Peyer's patch (tissue), 4 donors: ENCODE measurements at regions not wholly inside any gene's neighbourhood (a gene's known extent, or its start where the extent isn't known, plus 50 kb on each side); places are given as distances from the start of the nearest gene placed in this dataset.

Source experiments
- DNase-seq, 3 donors: peaks; one replicate each; pipeline ENCODE4 v3.0.0-alpha.2; 2017 to 2019
- H3K27ac ChIP-seq, 4 donors: fragments of 200-600 bp; sonication (generic); one replicate each; pipeline ENCODE4 v1.5.1; 2016 to 2019
- H3K27me3 ChIP-seq, 2 donors: fragments of 200-600 bp; sonication (generic); one replicate each; pipeline ENCODE4 v1.5.1; 2019
- H3K36me3 ChIP-seq, 3 donors: fragments of 200-600 bp; sonication (generic); one replicate each; pipeline ENCODE4 v1.5.1; 2016 to 2019
- H3K4me1 ChIP-seq, 4 donors: fragments of 200-600 bp; sonication (generic); one replicate each; pipeline ENCODE4 v1.5.1; 2016 to 2019
- H3K4me3 ChIP-seq, 4 donors: fragments of 200-600 bp; sonication (generic); 1 replicate in 3 of 4; 2 replicates in 1 of 4; pipeline ENCODE4 v1.5.1; 2016 to 2019; ENCODE audit warnings: mild to moderate bottlenecking in 1 of 4
- H3K9me3 ChIP-seq, 4 donors: fragments of 200-600 bp; sonication (generic); one replicate each; pipeline ENCODE4 v1.5.1; 2016 to 2019; ENCODE audit warnings: mild to moderate bottlenecking in 1 of 4
- POLR2A ChIP-seq, 2 donors: fragments of 450-650 bp; IDR thresholded peaks; one replicate each; pipeline ENCODE4 v1.5.1; 2017; ENCODE audit warnings: antibody characterized with exemption in 2 of 2, mild to moderate bottlenecking in 2 of 2, moderate library complexity in 2 of 2
- TF ChIP-seq, protein P1 (sequence below), 6 experiments: fragments of 450-650 bp in 4 of 6; fragments of 200-600 bp in 2 of 6; sonication (generic) in 1 of 6; IDR thresholded peaks; one replicate each; pipeline ENCODE4 v1.5.1; 2017 to 2019; ENCODE audit warnings: antibody characterized with exemption in 6 of 6, mild to moderate bottlenecking in 3 of 6, moderate library complexity in 1 of 6

DNA sequence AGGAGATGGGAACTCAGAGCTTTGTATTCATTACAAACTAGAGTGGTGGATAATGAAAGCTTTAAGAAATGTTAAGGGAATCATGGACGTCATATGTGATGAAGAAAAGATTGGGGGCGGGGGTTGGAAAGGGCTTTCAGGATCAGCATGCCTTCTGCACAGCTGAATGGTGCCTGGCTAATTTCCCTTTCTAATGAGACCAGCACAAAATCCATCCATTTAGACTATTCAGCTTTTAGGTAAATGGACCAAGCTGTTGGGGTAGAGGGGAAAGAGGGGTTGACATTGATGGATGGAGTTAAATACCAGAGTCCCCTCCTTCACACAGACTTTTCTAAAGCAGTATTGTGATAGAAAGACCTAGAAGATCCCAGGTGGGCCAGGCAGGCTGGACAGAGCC lies 737.9 kb upstream of the WWC1 start:
- no peak overlapping the region for H3K4me3 ChIP-seq
- H3K27ac ChIP-seq: no peak overlapping the region
- DNase-seq: no peak
- no peaks in the 10 kb centered on the region for H3K9me3 ChIP-seq
- no peaks in the 10 kb centered on the region for H3K27me3 ChIP-seq
- H3K4me1 ChIP-seq: no peaks in the 10 kb centered on the region
- H3K36me3 ChIP-seq: no peaks in the 10 kb centered on the region
- TF ChIP-seq POLR2A (IDR thresholded peaks at IDR 0.05): no peak
- TF ChIP-seq, protein P1, sequence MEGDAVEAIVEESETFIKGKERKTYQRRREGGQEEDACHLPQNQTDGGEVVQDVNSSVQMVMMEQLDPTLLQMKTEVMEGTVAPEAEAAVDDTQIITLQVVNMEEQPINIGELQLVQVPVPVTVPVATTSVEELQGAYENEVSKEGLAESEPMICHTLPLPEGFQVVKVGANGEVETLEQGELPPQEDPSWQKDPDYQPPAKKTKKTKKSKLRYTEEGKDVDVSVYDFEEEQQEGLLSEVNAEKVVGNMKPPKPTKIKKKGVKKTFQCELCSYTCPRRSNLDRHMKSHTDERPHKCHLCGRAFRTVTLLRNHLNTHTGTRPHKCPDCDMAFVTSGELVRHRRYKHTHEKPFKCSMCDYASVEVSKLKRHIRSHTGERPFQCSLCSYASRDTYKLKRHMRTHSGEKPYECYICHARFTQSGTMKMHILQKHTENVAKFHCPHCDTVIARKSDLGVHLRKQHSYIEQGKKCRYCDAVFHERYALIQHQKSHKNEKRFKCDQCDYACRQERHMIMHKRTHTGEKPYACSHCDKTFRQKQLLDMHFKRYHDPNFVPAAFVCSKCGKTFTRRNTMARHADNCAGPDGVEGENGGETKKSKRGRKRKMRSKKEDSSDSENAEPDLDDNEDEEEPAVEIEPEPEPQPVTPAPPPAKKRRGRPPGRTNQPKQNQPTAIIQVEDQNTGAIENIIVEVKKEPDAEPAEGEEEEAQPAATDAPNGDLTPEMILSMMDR (IDR thresholded peaks at IDR 0.05): no peak

DNA sequence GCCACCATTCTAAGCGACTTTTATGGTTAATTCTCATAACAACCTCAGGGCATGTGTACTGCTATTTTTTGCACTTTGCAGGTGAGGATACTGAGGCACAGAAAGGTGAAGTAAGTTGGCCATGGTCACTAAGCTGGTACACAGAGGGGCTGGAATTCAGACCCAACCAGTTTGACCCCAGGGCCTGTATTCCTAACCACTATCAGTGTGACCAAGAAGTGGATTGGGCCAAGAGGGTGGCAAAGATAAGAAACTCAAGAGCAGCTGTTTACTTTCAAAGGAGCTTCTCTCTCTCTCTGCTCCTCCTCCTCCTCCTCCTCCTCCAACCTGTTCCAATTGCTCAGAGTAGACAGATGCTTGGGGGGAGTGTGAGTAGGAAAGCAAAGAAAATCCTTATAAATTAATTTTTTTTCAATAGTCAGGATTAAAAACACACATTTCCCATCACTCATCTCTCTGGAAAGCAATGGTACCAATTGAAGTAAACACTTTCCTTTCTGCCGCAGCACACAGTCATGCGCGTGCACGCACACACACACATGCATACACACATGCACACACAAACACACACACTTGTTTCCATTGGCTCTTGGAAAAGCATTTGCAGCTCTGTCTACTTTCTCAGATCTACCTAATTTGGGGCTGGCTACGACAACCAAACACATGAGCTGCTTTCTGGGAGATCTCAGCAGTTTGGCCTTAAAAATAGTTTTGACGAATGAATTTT lies 736.7 kb upstream of the WWC1 start:
- TF ChIP-seq, protein P1 (IDR thresholded peaks at IDR 0.05): no peak
- TF ChIP-seq POLR2A (IDR thresholded peaks at IDR 0.05): no peak
- no peak overlapping the region for H3K27ac ChIP-seq
- H3K9me3 ChIP-seq: no peaks in the 10 kb centered on the region
- no peaks in the 10 kb centered on the region for H3K36me3 ChIP-seq
- no peak for DNase-seq
- no peak overlapping the region for H3K4me3 ChIP-seq
- no peaks in the 10 kb centered on the region for H3K4me1 ChIP-seq
- H3K27me3 ChIP-seq: no peaks in the 10 kb centered on the region

DNA sequence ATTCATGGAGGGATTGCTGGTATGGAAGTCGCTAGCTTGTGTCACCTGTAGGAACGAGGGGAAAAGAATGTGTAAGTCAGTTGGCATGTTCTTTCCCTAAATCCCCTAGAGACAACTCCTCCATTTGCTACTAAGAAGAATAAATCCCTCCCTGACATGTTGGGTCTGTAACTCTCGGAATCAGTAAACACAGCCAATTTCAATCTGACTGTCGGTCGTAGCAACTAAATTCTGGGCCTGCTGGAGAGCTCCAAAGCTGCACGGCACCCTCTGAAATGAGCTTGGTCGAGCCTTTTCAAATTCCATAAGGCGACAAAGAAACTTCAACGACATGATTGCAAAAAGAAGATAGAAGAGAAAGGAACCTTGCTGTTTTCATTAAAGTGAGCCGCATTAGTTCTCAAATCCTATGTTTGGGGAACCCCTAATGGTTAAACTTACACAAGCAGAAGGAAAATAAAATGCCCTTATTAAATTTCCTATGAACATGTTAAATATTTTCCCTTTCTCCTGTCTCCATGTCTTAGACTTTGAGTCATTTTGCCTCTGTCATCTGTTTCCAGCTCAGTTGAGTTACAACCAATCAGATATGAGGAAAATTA lies 735.8 kb upstream of the WWC1 start:
- Histone ChIP-seq H3K27ac (no peak overlapping the region), H3K4me1 (no peaks in the 10 kb centered on the region), H3K27me3 (no peaks in the 10 kb centered on the region), H3K4me3 (no peak overlapping the region), H3K9me3 (no peaks in the 10 kb centered on the region), H3K36me3 (no peaks in the 10 kb centered on the region)
- TF ChIP-seq POLR2A (IDR thresholded peaks at IDR 0.05): no peak
- TF ChIP-seq, protein P1 (IDR thresholded peaks at IDR 0.05): no peak
- DNase-seq: no peak

DNA sequence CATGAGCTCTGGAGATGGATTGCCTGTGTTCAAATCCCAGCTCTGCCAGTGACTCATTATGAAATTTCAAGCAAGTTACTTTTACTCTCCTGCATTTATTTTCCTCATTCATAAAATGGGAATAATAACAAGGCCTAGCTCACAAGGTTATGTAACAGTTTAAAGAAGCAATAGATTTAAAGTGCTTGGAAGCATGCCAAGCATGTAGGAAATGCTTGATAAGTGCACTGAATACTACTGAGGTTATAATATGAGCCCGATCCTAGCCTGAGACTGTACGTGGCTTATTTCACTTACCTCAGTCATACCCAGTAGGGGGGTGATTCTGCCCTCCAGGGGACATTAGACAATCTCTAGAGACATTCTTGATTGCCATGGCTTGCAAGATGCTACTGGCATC lies 734.1 kb upstream of the WWC1 start:
- H3K4me3 ChIP-seq: no peak overlapping the region
- no peak for TF ChIP-seq POLR2A (IDR thresholded peaks at IDR 0.05)
- TF ChIP-seq, protein P1 (IDR thresholded peaks at IDR 0.05): no peak
- DNase-seq: no peak
- H3K27ac ChIP-seq: no peak overlapping the region
- H3K9me3 ChIP-seq: no peaks in the 10 kb centered on the region
- no peaks in the 10 kb centered on the region for H3K4me1 ChIP-seq
- no peaks in the 10 kb centered on the region for H3K27me3 ChIP-seq
- H3K36me3 ChIP-seq: no peaks in the 10 kb centered on the region

DNA sequence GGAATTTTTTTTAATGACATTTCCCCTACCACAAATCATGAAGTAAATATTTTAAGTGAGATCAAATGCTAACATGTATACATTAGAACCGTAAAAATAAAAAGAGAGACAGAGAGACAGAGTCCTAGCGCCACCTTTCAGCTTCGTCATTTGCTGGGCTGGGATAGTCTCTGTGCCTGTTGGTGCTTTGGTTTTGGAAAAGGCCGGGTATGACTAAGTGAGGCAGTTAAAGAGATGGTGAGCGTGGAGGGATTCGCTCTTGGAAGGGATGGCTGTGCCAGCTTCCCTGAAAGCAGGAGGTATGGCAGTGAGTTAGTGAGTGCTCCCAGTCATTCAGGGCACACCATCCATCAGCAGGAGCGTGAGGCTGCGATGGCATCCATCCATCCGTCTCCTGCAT lies 729.6 kb upstream of the WWC1 start:
- no peaks in the 10 kb centered on the region for H3K4me1 ChIP-seq
- no peak for TF ChIP-seq POLR2A (IDR thresholded peaks at IDR 0.05)
- TF ChIP-seq, protein P1 (IDR thresholded peaks at IDR 0.05): no peak
- H3K27me3 ChIP-seq: no peaks in the 10 kb centered on the region
- H3K36me3 ChIP-seq: no peaks in the 10 kb centered on the region
- H3K4me3 ChIP-seq: no peak overlapping the region
- no peak for DNase-seq
- H3K9me3 ChIP-seq: no peaks in the 10 kb centered on the region
- no peak overlapping the region for H3K27ac ChIP-seq
